Ovary (tissue), 7 donors: ENCODE measurements at regions not wholly inside any gene's neighbourhood (a gene's known extent, or its start where the extent isn't known, plus 50 kb on each side); places are given as distances from the start of the nearest gene placed in this dataset.

Source experiments
- DNase-seq, 5 donors: peaks; one replicate each; pipeline ENCODE4 v3.0.0-alpha.2; 2019 to 2020
- H3K27ac ChIP-seq, 2 donors: fragments of 200-600 bp; one replicate each; pipeline versions ENCODE4 v1.5.1 to v1.8.0; 2019 to 2022
- H3K27me3 ChIP-seq: fragments of 200-600 bp; one replicate; pipeline ENCODE4 v1.8.0; 2022
- H3K36me3 ChIP-seq: fragments of 200-600 bp; sonication (generic); one replicate; pipeline ENCODE4 v1.5.1; 2019
- H3K4me1 ChIP-seq: one replicate; pipeline ENCODE4 v1.8.1; 2013; ENCODE audit warnings: mild to moderate bottlenecking, moderate library complexity; ENCODE audit not compliant: insufficient read depth
- H3K4me3 ChIP-seq: fragments of 200-600 bp; sonication (generic); one replicate; pipeline ENCODE4 v1.5.1; 2017
- H3K9me3 ChIP-seq, 2 donors: fragments of 200-600 bp in 1 of 2; sonication (generic) in 1 of 2; one replicate each; pipeline versions ENCODE4 v1.5.1 to v1.8.1; 2013 to 2019; ENCODE audit warnings: mild to moderate bottlenecking in 1 of 2, moderate library complexity in 1 of 2
- EP300 ChIP-seq: sonication (generic); formaldehyde crosslinking; IDR thresholded peaks from one replicate; pipeline ENCODE4 v1.6.1; 2017; ENCODE audit warnings: antibody characterized with exemption
- POLR2A ChIP-seq: fragments of 450-650 bp; IDR thresholded peaks from one replicate; pipeline ENCODE4 v1.6.1; 2017; ENCODE audit warnings: antibody characterized with exemption, mild to moderate bottlenecking, moderate library complexity
- WGBS, 3 donors: extraction: QIAGEN DNeasy Blood & Tissue Kit in 1 of 3; methylation state at CpG; one replicate each; pipeline versions ENCODE4 v1.1.5 to v1.1.7; 2013 to 2017; 5-methylcytosine and 5-hydroxymethylcytosine counted together
- intact Hi-C, 4 donors: fragments of 100-400 bp; cut with DNase I; formaldehyde crosslinking; loops; one replicate each; pipeline versions ENCODE4 v1.11.0 to v1.15.1; 2022 to 2023
- TF ChIP-seq, protein P1 (sequence below), 3 donors: fragments of 450-650 bp in 2 of 3; fragments of 200-600 bp in 1 of 3; IDR thresholded peaks; one replicate each; pipeline versions ENCODE4 v1.5.1 to v1.8.0; 2016 to 2022; ENCODE audit warnings: antibody characterized with exemption in 3 of 3, mild to moderate bottlenecking in 1 of 3
- donor health status: DM: no; HTN: no; CAD: no; lungs with moderate emphysema.
- donor health status: DM: no; HTN: no; CAD: no.
- donor health status: Bipolar disorder and iron deficiency.
- donor health status: DM: no; HTN: no; CAD: no.
- donor health status: DM: yes; HTN: yes; CAD: no.

GRCh38 chr10:90399782-90400181 is 458.1 kb downstream of the HTR7 start:
- intact Hi-C loops, result no loop called here
- Histone ChIP-seq H3K4me3 (no peak overlapping the region), H3K27ac (no peak overlapping the region), H3K27me3 (no peaks in the 10 kb centered on the region), H3K9me3 (no peaks in the 10 kb centered on the region), H3K36me3 (no peaks in the 10 kb centered on the region), H3K4me1 (no peaks in the 10 kb centered on the region)
- 64 to 82% (median 73%) methylated on average over 1 of the region's 1 CpG for WGBS, 3 donors
- TF ChIP-seq POLR2A, result no peak
- no peak for TF ChIP-seq EP300
- TF ChIP-seq, protein P1, sequence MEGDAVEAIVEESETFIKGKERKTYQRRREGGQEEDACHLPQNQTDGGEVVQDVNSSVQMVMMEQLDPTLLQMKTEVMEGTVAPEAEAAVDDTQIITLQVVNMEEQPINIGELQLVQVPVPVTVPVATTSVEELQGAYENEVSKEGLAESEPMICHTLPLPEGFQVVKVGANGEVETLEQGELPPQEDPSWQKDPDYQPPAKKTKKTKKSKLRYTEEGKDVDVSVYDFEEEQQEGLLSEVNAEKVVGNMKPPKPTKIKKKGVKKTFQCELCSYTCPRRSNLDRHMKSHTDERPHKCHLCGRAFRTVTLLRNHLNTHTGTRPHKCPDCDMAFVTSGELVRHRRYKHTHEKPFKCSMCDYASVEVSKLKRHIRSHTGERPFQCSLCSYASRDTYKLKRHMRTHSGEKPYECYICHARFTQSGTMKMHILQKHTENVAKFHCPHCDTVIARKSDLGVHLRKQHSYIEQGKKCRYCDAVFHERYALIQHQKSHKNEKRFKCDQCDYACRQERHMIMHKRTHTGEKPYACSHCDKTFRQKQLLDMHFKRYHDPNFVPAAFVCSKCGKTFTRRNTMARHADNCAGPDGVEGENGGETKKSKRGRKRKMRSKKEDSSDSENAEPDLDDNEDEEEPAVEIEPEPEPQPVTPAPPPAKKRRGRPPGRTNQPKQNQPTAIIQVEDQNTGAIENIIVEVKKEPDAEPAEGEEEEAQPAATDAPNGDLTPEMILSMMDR (IDR thresholded peaks at IDR 0.05), result no peak
- DNase-seq, result no peak

DNA sequence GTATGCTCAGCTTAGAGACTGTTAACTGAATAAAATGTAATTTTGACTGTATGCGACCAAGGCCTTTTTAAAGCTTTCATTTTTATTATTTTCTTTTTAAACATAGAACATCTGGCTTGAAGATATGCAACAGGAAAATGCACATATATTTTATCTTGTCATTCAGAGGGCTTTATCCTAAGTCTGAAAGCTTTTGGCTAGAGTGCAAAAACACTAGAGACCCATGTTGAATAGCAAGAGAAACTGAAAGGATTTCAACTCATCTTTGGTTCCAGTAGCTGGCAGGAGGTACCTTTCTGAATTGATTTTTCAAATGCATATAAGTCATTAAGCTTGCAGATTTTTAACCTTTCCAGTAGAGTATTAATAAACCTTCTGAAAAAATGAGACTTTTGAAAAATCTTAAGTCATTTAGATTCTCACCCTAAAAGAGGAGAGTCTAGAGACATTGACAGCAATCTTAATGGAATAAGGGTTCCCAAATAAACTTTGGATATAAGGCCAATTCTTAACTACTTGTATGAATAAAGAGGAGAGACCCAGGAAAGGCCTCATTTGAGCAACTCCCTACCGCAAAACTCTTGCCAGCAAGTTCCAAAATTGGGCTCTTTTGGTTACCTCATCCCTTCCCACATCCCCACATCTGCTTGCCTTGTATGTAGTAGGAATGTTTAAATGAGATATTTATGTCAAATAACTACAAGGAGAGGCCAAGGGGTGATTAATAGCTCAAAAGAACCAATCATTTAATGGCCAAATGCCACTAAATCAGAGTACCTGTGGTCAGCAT is 454.4 kb downstream of the HTR7 start:
- Histone ChIP-seq H3K4me3 (no peak overlapping the region), H3K36me3 (no peaks in the 10 kb centered on the region), H3K4me1 (no peaks in the 10 kb centered on the region), H3K27ac (no peak overlapping the region), H3K9me3 (no peaks in the 10 kb centered on the region), H3K27me3 (no peaks in the 10 kb centered on the region)
- no peak for DNase-seq
- no peak for TF ChIP-seq POLR2A
- TF ChIP-seq, protein P1 (IDR thresholded peaks at IDR 0.05), result no peak
- TF ChIP-seq EP300, result no peak
- 34 to 37% (median 36%) methylated on average over 2 of the region's 2 CpGs for WGBS, 3 donors
- intact Hi-C loops, result no loop called here

- Histone ChIP-seq H3K36me3 (no peaks in the 10 kb centered on the region), H3K27ac (no peak overlapping the region), H3K4me3 (no peak overlapping the region), H3K9me3 (no peaks in the 10 kb centered on the region), H3K4me1 (no peaks in the 10 kb centered on the region), H3K27me3 (no peaks in the 10 kb centered on the region)
- no peak for DNase-seq
- WGBS, 3 donors, result 22 to 50% (median 42%) methylated on average over 3 of the region's 3 CpGs
- TF ChIP-seq, protein P1 (IDR thresholded peaks at IDR 0.05), result no peak
- TF ChIP-seq POLR2A, result no peak
- no peak for TF ChIP-seq EP300
- intact Hi-C loops, result no loop called here
Measured at GRCh38 chr10:90407131-90407530, 450.7 kb downstream of the HTR7 start.

GRCh38 chr10:90407851-90408250 is 450.0 kb downstream of the HTR7 start:
- Histone ChIP-seq H3K9me3 (no peaks in the 10 kb centered on the region), H3K27me3 (no peaks in the 10 kb centered on the region), H3K4me1 (no peaks in the 10 kb centered on the region), H3K4me3 (no peak overlapping the region), H3K36me3 (no peaks in the 10 kb centered on the region), H3K27ac (no peak overlapping the region)
- TF ChIP-seq EP300 (no peak), POLR2A (no peak)
- TF ChIP-seq, protein P1 (IDR thresholded peaks at IDR 0.05), result no peak
- 62 to 89% (median 67%) methylated on average over 2 of the region's 2 CpGs for WGBS, 3 donors
- intact Hi-C loops, result no loop called here
- no peak for DNase-seq
